ENCODE measurements at regions not wholly inside any gene's neighbourhood (a gene's known extent, or its start where the extent isn't known, plus 50 kb on each side); places are given as distances from the start of the nearest gene placed in this dataset.

- H3K4me2 ChIP-seq, result no peak overlapping the region
- DNase-seq (ENCODE audit: low spot score), result peak; percentile 60
- TF ChIP-seq CTCF (IDR thresholded peaks at IDR 0.05; ENCODE audit: poor library complexity) (no peak), EZH2phosphoT487 (IDR thresholded peaks at IDR 0.05; ENCODE audit: low read depth, severe bottlenecking, unreplicated experiment) (no peak), EZH2 (IDR thresholded peaks at IDR 0.05; ENCODE audit: borderline replicate concordance) (no peak)
- H4K20me1 ChIP-seq (ENCODE audit: insufficient read depth, poor library complexity, severe bottlenecking), result no peaks in the 10 kb centered on the region
- no peaks in the 10 kb centered on the region for H3K79me2 ChIP-seq
- 70% methylated on average over 3 of the region's 3 CpGs for WGBS (ENCODE audit: low lambda C conversion rate, missing lambda C conversion rate)
- H3K27me3 ChIP-seq, result no peaks in the 10 kb centered on the region
- no peaks in the 10 kb centered on the region for H3K9me2 ChIP-seq (replicated peaks; ENCODE audit: insufficient read depth)
- H3K27ac ChIP-seq, result no peak overlapping the region
- no peaks in the 10 kb centered on the region for H3K4me1 ChIP-seq (ENCODE audit: insufficient read depth)
- H2AFZ ChIP-seq, result no peak overlapping the region
- H3K4me3 ChIP-seq, result no peak overlapping the region
- H3K36me3 ChIP-seq (replicated peaks; ENCODE audit: insufficient read depth, low read depth), result no peaks in the 10 kb centered on the region
- no peaks in the 10 kb centered on the region for H3K9me3 ChIP-seq (ENCODE audit: low read depth)
Measured at GRCh38 chr10:57535306-57535705, 732.4 kb downstream of the IPMK start.

GRCh38 chr10:57513637-57514036 lies 754.1 kb downstream of the IPMK start:
- 92% methylated on average over 9 of the region's 9 CpGs for WGBS (ENCODE audit: low lambda C conversion rate, missing lambda C conversion rate)
- Histone ChIP-seq H2AFZ (no peak overlapping the region), H3K27me3 (no peaks in the 10 kb centered on the region), H3K27ac (no peak overlapping the region), H3K4me2 (no peak overlapping the region), H3K79me2 (no peaks in the 10 kb centered on the region), H3K36me3 (replicated peaks; ENCODE audit: insufficient read depth, low read depth) (no peaks in the 10 kb centered on the region), H4K20me1 (ENCODE audit: insufficient read depth, poor library complexity, severe bottlenecking) (no peaks in the 10 kb centered on the region), H3K4me1 (ENCODE audit: insufficient read depth) (no peaks in the 10 kb centered on the region), H3K4me3 (no peak overlapping the region), H3K9me2 (replicated peaks; ENCODE audit: insufficient read depth) (no peaks in the 10 kb centered on the region), H3K9me3 (ENCODE audit: low read depth) (no peaks in the 10 kb centered on the region)
- TF ChIP-seq EZH2phosphoT487 (IDR thresholded peaks at IDR 0.05; ENCODE audit: low read depth, severe bottlenecking, unreplicated experiment) (no peak), EZH2 (IDR thresholded peaks at IDR 0.05; ENCODE audit: borderline replicate concordance) (no peak), CTCF (IDR thresholded peaks at IDR 0.05; ENCODE audit: poor library complexity) (no peak)
- DNase-seq (ENCODE audit: low spot score), result no peak

- H3K27ac ChIP-seq, result no peak overlapping the region
- TF ChIP-seq EZH2 (IDR thresholded peaks at IDR 0.05; ENCODE audit: borderline replicate concordance) (no peak), EZH2phosphoT487 (IDR thresholded peaks at IDR 0.05; ENCODE audit: low read depth, severe bottlenecking, unreplicated experiment) (no peak), CTCF (IDR thresholded peaks at IDR 0.05; ENCODE audit: poor library complexity) (no peak)
- H3K27me3 ChIP-seq, result no peaks in the 10 kb centered on the region
- no peaks in the 10 kb centered on the region for H3K4me1 ChIP-seq (ENCODE audit: insufficient read depth)
- no peak overlapping the region for H3K4me2 ChIP-seq
- no peaks in the 10 kb centered on the region for H4K20me1 ChIP-seq (ENCODE audit: insufficient read depth, poor library complexity, severe bottlenecking)
- no peak overlapping the region for H3K4me3 ChIP-seq
- no peaks in the 10 kb centered on the region for H3K9me2 ChIP-seq (replicated peaks; ENCODE audit: insufficient read depth)
- no peak overlapping the region for H2AFZ ChIP-seq
- DNase-seq (ENCODE audit: low spot score), result no peak
- H3K36me3 ChIP-seq (replicated peaks; ENCODE audit: insufficient read depth, low read depth), result no peaks in the 10 kb centered on the region
- H3K79me2 ChIP-seq, result no peaks in the 10 kb centered on the region
- WGBS (ENCODE audit: low lambda C conversion rate, missing lambda C conversion rate), result 70% methylated on average over 5 of the region's 5 CpGs
- no peaks in the 10 kb centered on the region for H3K9me3 ChIP-seq (ENCODE audit: low read depth)
Measured at GRCh38 chr10:57507788-57508187, 759.9 kb downstream of the IPMK start.

Measured in hepatocyte (in vitro differentiated cells).